H9 (cell line): ENCODE measurements at regions not wholly inside any gene's neighbourhood (a gene's known extent, or its start where the extent isn't known, plus 50 kb on each side); places are given as distances from the start of the nearest gene placed in this dataset.

ENCODE experiments used
- DNase-seq: peaks from one replicate; pipeline ENCODE4 v3.0.0-alpha.2; 2017
- H2AFZ ChIP-seq: one replicate; pipeline ENCODE4 v1.6.1; 2013; ENCODE audit warnings: mild to moderate bottlenecking, low read length, control low read depth, moderate library complexity
- H2AK5ac ChIP-seq: 2 replicates; pipeline ENCODE4 v1.6.1; 2013; ENCODE audit warnings: low read length, control low read depth, mixed read lengths; ENCODE audit not compliant: insufficient read length
- H2BK120ac ChIP-seq: one replicate; pipeline ENCODE4 v1.6.1; 2013; ENCODE audit warnings: low read depth, mild to moderate bottlenecking, low read length, control low read depth, inconsistent platforms; ENCODE audit not compliant: poor library complexity, severe bottlenecking
- H2BK12ac ChIP-seq: 2 replicates; pipeline ENCODE4 v1.6.1; 2013; ENCODE audit warnings: low read length, control low read depth, mixed read lengths, low read depth; ENCODE audit not compliant: insufficient read length
- H2BK15ac ChIP-seq: 2 replicates; pipeline ENCODE4 v1.6.1; 2013; ENCODE audit warnings: low read depth, low read length, control low read depth
- H2BK20ac ChIP-seq: one replicate; pipeline ENCODE4 v1.6.1; 2013; ENCODE audit warnings: low read depth, mild to moderate bottlenecking, low read length, control low read depth, inconsistent platforms; ENCODE audit not compliant: poor library complexity, severe bottlenecking
- H2BK5ac ChIP-seq: 2 replicates; pipeline ENCODE4 v1.6.1; 2013; ENCODE audit warnings: low read length, control low read depth, mixed read lengths; ENCODE audit not compliant: insufficient read length
- H3K14ac ChIP-seq: 2 replicates; pipeline ENCODE4 v1.6.1; 2013; ENCODE audit warnings: low read length, control low read depth; ENCODE audit not compliant: insufficient read depth
- H3K18ac ChIP-seq: 2 replicates; pipeline ENCODE4 v1.6.1; 2013; ENCODE audit warnings: low read depth, mild to moderate bottlenecking, mixed read lengths, low read length, control low read depth; ENCODE audit not compliant: insufficient read length
- H3K23ac ChIP-seq: 2 replicates; pipeline ENCODE4 v1.6.1; 2013; ENCODE audit warnings: low read length, control low read depth, mixed read lengths, low read depth; ENCODE audit not compliant: insufficient read length
- H3K23me2 ChIP-seq: 2 replicates; pipeline ENCODE4 v1.6.1; 2013; ENCODE audit warnings: low read depth, mild to moderate bottlenecking, mixed read lengths, low read length, control low read depth; ENCODE audit not compliant: insufficient read length, poor library complexity, severe bottlenecking
- H3K27ac ChIP-seq: 2 replicates; pipeline ENCODE4 v1.5.1; 2013; ENCODE audit warnings: low read length, control low read depth, mixed read lengths, low read depth; ENCODE audit not compliant: insufficient read length
- H3K27me3 ChIP-seq: 2 replicates; pipeline ENCODE4 v1.6.1; 2013; ENCODE audit warnings: low read length, control low read depth, inconsistent platforms; ENCODE audit not compliant: insufficient read depth
- H3K4ac ChIP-seq: 2 replicates; pipeline ENCODE4 v1.6.1; 2013; ENCODE audit warnings: low read depth, mild to moderate bottlenecking, control low read depth, inconsistent platforms, low read length, moderate library complexity
- H3K4me1 ChIP-seq: 2 replicates; pipeline ENCODE4 v1.6.1; 2013; ENCODE audit warnings: low read length, control low read depth, inconsistent platforms; ENCODE audit not compliant: insufficient read depth
- H3K4me2 ChIP-seq: 2 replicates; pipeline ENCODE4 v1.6.1; 2013; ENCODE audit warnings: low read length, control low read depth, mixed read lengths; ENCODE audit not compliant: insufficient read length, insufficient read depth
- H3K56ac ChIP-seq: 2 replicates; pipeline ENCODE4 v1.6.1; 2013; ENCODE audit warnings: low read depth, mild to moderate bottlenecking, mixed read lengths, low read length, control low read depth; ENCODE audit not compliant: insufficient read length
- H3K79me1 ChIP-seq: 2 replicates; pipeline ENCODE4 v1.6.1; 2013; ENCODE audit warnings: low read depth, mild to moderate bottlenecking, moderate library complexity, low read length, control low read depth, inconsistent platforms; ENCODE audit not compliant: insufficient read depth, poor library complexity, severe bottlenecking
- H3K79me2 ChIP-seq: 2 replicates; pipeline ENCODE4 v1.6.1; 2013; ENCODE audit warnings: low read length, control low read depth, inconsistent platforms; ENCODE audit not compliant: insufficient read depth
- H3K9ac ChIP-seq: 2 replicates; pipeline ENCODE4 v1.6.1; 2013; ENCODE audit warnings: low read length, control low read depth, mixed read lengths; ENCODE audit not compliant: insufficient read length; ENCODE audit errors: extremely low read depth
- H3K9me3 ChIP-seq: one replicate; pipeline ENCODE4 v1.6.1; 2013; ENCODE audit warnings: low read depth, low read length, inconsistent platforms; ENCODE audit not compliant: control insufficient read depth
- H3T11ph ChIP-seq: one replicate; pipeline ENCODE4 v1.6.1; 2013; ENCODE audit warnings: mild to moderate bottlenecking, low read length, control low read depth, inconsistent platforms
- H4K20me1 ChIP-seq: one replicate; pipeline ENCODE4 v1.6.1; 2013; ENCODE audit not compliant: control insufficient read depth, insufficient read length, insufficient read depth
- H4K5ac ChIP-seq: 2 replicates; pipeline ENCODE4 v1.6.1; 2013; ENCODE audit warnings: low read depth, mild to moderate bottlenecking, mixed read lengths, low read length, control low read depth; ENCODE audit not compliant: insufficient read length
- H4K8ac ChIP-seq: replicated peaks from 2 replicates; pipeline ENCODE4 v1.6.1; 2013; ENCODE audit warnings: low read length, control low read depth, mixed read lengths, low read depth; ENCODE audit not compliant: insufficient read length
- H4K91ac ChIP-seq: 2 replicates; pipeline ENCODE4 v1.6.1; 2013; ENCODE audit warnings: low read depth, mild to moderate bottlenecking, moderate library complexity, mixed read lengths, low read length, control low read depth; ENCODE audit not compliant: insufficient read length
- H3K27ac Mint-ChIP-seq, 3 experiments: 2 replicates in 2 of 3; 3 replicates in 1 of 3; pipeline ENCODE4 v1.8.0; 2020 to 2021; ENCODE audit warnings: mixed read lengths in 3 of 3, mild to moderate bottlenecking in 1 of 3, moderate library complexity in 1 of 3
- H3K27me3 Mint-ChIP-seq: 2 replicates; pipeline ENCODE4 v1.8.0; 2021; ENCODE audit warnings: low read depth, mild to moderate bottlenecking, moderate library complexity, mixed read lengths
- H3K36me3 Mint-ChIP-seq, 3 experiments: 2 replicates in 2 of 3; 3 replicates in 1 of 3; pipeline ENCODE4 v1.8.0; 2020 to 2021; ENCODE audit warnings: low read depth in 3 of 3, mixed read lengths in 3 of 3; ENCODE audit not compliant: insufficient read depth in 1 of 3
- H3K4me1 Mint-ChIP-seq, 2 experiments: 2 replicates each; pipeline ENCODE4 v1.8.0; 2020; ENCODE audit warnings: mixed read lengths in 2 of 2
- H3K4me3 Mint-ChIP-seq, 2 experiments: 2 replicates in 1 of 2; 3 replicates in 1 of 2; pipeline ENCODE4 v1.8.0; 2020 to 2021; ENCODE audit warnings: mild to moderate bottlenecking in 2 of 2, mixed read lengths in 2 of 2, moderate library complexity in 1 of 2
- H3K9me3 Mint-ChIP-seq, 2 experiments: 2 replicates in 1 of 2; 3 replicates in 1 of 2; pipeline ENCODE4 v1.8.0; 2020; ENCODE audit warnings: mild to moderate bottlenecking in 2 of 2, mixed read lengths in 2 of 2, moderate library complexity in 1 of 2
- WGBS: extraction: QIAGEN DNeasy Blood & Tissue Kit; methylation state at CpG from one replicate; pipeline ENCODE4 v1.1.7; 2013; ENCODE audit warnings: missing lambda C conversion rate, low lambda C conversion rate, mixed read lengths; ENCODE audit not compliant: insufficient read length; ENCODE audit errors: extremely low coverage; 5-methylcytosine and 5-hydroxymethylcytosine counted together
- TF ChIP-seq, protein P1 (sequence below): fragments of 200-600 bp; sonication (generic); conservative IDR thresholded peaks from 3 replicates; pipeline ENCODE4 v1.8.0; 2021; ENCODE audit warnings: antibody characterized with exemption, mild to moderate bottlenecking

DNA sequence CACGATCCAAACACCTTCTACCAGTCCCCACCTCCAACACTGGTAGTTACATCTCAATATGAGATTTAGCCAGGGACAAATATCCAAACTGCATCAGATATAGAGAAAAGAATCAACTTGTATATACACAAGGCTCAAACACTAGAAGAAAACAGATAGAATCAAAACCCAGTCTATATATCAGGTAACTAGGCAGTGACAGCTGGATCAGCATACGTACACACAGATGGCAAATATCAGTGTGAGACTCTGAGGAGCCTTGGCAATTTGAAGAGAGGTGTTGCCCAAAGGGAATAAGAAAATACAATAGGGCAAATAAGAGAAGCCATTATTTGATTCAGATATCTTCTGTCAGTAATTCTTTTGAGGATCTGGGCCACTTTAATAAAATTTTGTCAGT, 951.3 kb upstream of the CHORDC1 start:
- no CpG with 5 or more reads among the region's 2 CpGs for WGBS
- Mint-ChIP-seq H3K27me3 (no peaks in the 10 kb centered on the region), H3K4me1 (peaks cover 0 to 2% of the 10 kb centered on the region in 2 experiments; a peak in 1 of 4 replicates), H3K36me3 (no peaks in the 10 kb centered on the region), H3K4me3 (no peak overlapping the region), H3K9me3 (no peaks in the 10 kb centered on the region; a peak in 1 of 5 replicates), H3K27ac (no peak overlapping the region)
- H2AFZ ChIP-seq = no peak overlapping the region
- H3K79me1 ChIP-seq = no peaks in the 10 kb centered on the region
- no peaks in the 10 kb centered on the region for H3K23me2 ChIP-seq
- no peak overlapping the region for H3K23ac ChIP-seq
- no peak overlapping the region for H4K5ac ChIP-seq
- H2AK5ac ChIP-seq = no peak overlapping the region
- no peak overlapping the region for H3K9ac ChIP-seq
- H3K18ac ChIP-seq = no peak overlapping the region
- H3K4ac ChIP-seq = no peak overlapping the region
- H3K27ac ChIP-seq = no peak overlapping the region
- no peaks in the 10 kb centered on the region for H4K20me1 ChIP-seq
- no peak overlapping the region for H2BK20ac ChIP-seq
- H3K27me3 ChIP-seq = no peaks in the 10 kb centered on the region
- no peak overlapping the region for H2BK5ac ChIP-seq
- H3K56ac ChIP-seq = no peak overlapping the region
- H3K4me2 ChIP-seq = no peak overlapping the region
- no peak for DNase-seq
- no peak overlapping the region for H2BK12ac ChIP-seq
- no peaks in the 10 kb centered on the region for H3K9me3 ChIP-seq
- H4K8ac ChIP-seq = no peak overlapping the region
- no peak overlapping the region for H4K91ac ChIP-seq
- H3T11ph ChIP-seq = no peak overlapping the region
- H3K4me1 ChIP-seq = no peaks in the 10 kb centered on the region
- H2BK120ac ChIP-seq = no peak overlapping the region
- no peak overlapping the region for H2BK15ac ChIP-seq
- TF ChIP-seq, protein P1, sequence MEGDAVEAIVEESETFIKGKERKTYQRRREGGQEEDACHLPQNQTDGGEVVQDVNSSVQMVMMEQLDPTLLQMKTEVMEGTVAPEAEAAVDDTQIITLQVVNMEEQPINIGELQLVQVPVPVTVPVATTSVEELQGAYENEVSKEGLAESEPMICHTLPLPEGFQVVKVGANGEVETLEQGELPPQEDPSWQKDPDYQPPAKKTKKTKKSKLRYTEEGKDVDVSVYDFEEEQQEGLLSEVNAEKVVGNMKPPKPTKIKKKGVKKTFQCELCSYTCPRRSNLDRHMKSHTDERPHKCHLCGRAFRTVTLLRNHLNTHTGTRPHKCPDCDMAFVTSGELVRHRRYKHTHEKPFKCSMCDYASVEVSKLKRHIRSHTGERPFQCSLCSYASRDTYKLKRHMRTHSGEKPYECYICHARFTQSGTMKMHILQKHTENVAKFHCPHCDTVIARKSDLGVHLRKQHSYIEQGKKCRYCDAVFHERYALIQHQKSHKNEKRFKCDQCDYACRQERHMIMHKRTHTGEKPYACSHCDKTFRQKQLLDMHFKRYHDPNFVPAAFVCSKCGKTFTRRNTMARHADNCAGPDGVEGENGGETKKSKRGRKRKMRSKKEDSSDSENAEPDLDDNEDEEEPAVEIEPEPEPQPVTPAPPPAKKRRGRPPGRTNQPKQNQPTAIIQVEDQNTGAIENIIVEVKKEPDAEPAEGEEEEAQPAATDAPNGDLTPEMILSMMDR = no peak
- no peaks in the 10 kb centered on the region for H3K79me2 ChIP-seq
- no peak overlapping the region for H3K14ac ChIP-seq
